CD8-positive, alpha-beta memory T cell (primary cell): ENCODE measurements at regions not wholly inside any gene's neighbourhood (a gene's known extent, or its start where the extent isn't known, plus 50 kb on each side); places are given as distances from the start of the nearest gene placed in this dataset.

ENCODE experiments used
- CTCF ChIA-PET: fragments of 350-600 bp; sonication (Branson Sonifier 250); formaldehyde crosslinking; loops from one replicate; lab custom pipeline; 2021; ENCODE audit warnings: antibody characterized with exemption; lab: Charles Lee
- POLR2A ChIA-PET: fragments of 350-600 bp; sonication (Branson Sonifier 250); formaldehyde crosslinking; loops from one replicate; lab custom pipeline; 2021; ENCODE audit warnings: antibody characterized with exemption; lab: Charles Lee
- DNase-seq, 5 donors: peaks; one replicate each; pipeline versions ENCODE4 v3.0.0 to v3.0.0-alpha.2; 2020 to 2022; ENCODE audit warnings: mixed read lengths in 1 of 5
- H3K27ac ChIP-seq: one replicate; pipeline ENCODE4 v1.7.0; 2013; ENCODE audit warnings: low read depth, mild to moderate bottlenecking, low read length, moderate library complexity
- H3K27me3 ChIP-seq: 2 replicates; pipeline ENCODE4 v1.7.0; 2013; ENCODE audit warnings: low read length, mild to moderate bottlenecking; ENCODE audit not compliant: insufficient read depth, poor library complexity, severe bottlenecking
- H3K36me3 ChIP-seq: 2 replicates; pipeline ENCODE4 v1.7.0; 2013; ENCODE audit warnings: mild to moderate bottlenecking, low read length, moderate library complexity; ENCODE audit not compliant: insufficient read depth
- H3K4me1 ChIP-seq: 2 replicates; pipeline ENCODE4 v1.7.0; 2013; ENCODE audit warnings: mild to moderate bottlenecking, low read length, moderate library complexity; ENCODE audit not compliant: insufficient read depth
- H3K4me3 ChIP-seq: 2 replicates; pipeline ENCODE4 v1.7.0; 2013; ENCODE audit warnings: mild to moderate bottlenecking, low read length
- H3K9me3 ChIP-seq: 2 replicates; pipeline ENCODE4 v1.7.0; 2013; ENCODE audit warnings: mild to moderate bottlenecking, low read length
- H3K27ac Mint-ChIP-seq, 8 donors: one replicate each; pipeline ENCODE4 v1.8.0; 2020 to 2021; ENCODE audit warnings: mixed read lengths in 8 of 8, mild to moderate bottlenecking in 6 of 8, inconsistent platforms in 3 of 8, moderate library complexity in 3 of 8
- H3K27me3 Mint-ChIP-seq, 2 donors: one replicate each; pipeline ENCODE4 v1.8.0; 2020 to 2021; ENCODE audit warnings: mixed read lengths in 2 of 2, mild to moderate bottlenecking in 1 of 2, moderate library complexity in 1 of 2
- H3K36me3 Mint-ChIP-seq, 3 donors: one replicate each; pipeline ENCODE4 v1.8.0; 2020 to 2021; ENCODE audit warnings: mixed read lengths in 3 of 3, inconsistent platforms in 1 of 3, mild to moderate bottlenecking in 1 of 3
- H3K4me1 Mint-ChIP-seq, 3 donors: one replicate each; pipeline ENCODE4 v1.8.0; 2020 to 2021; ENCODE audit warnings: mixed read lengths in 3 of 3, inconsistent platforms in 1 of 3, mild to moderate bottlenecking in 1 of 3
- H3K4me3 Mint-ChIP-seq, 7 donors: one replicate each; pipeline ENCODE4 v1.8.0; 2020 to 2021; ENCODE audit warnings: mixed read lengths in 7 of 7, mild to moderate bottlenecking in 6 of 7, moderate library complexity in 4 of 7, inconsistent platforms in 2 of 7
- H3K9me3 Mint-ChIP-seq, 5 donors: one replicate each; pipeline ENCODE4 v1.8.0; 2020 to 2022; ENCODE audit warnings: mixed read lengths in 5 of 5, mild to moderate bottlenecking in 3 of 5, moderate library complexity in 2 of 5, inconsistent platforms in 1 of 5

GRCh38 chr21:27722095-27722494, 755.2 kb upstream of the ADAMTS5 start:
- Mint-ChIP-seq H3K9me3 (peaks cover 0 to 15% (median 4%) of the 10 kb centered on the region in 5 donors), H3K27me3 (no peaks in the 10 kb centered on the region), H3K4me1 (no peaks in the 10 kb centered on the region), H3K4me3 (no peak overlapping the region), H3K36me3 (no peaks in the 10 kb centered on the region), H3K27ac (no peak overlapping the region)
- H3K27me3 ChIP-seq = no peaks in the 10 kb centered on the region
- no peak overlapping the region for H3K4me3 ChIP-seq
- no peaks in the 10 kb centered on the region for H3K9me3 ChIP-seq
- no peaks in the 10 kb centered on the region for H3K4me1 ChIP-seq
- ChIA-PET POLR2A (no interaction called here), CTCF (no interaction called here)
- DNase-seq = no peak
- H3K36me3 ChIP-seq = no peaks in the 10 kb centered on the region
- H3K27ac ChIP-seq = no peak overlapping the region

- Mint-ChIP-seq H3K4me1 (no peaks in the 10 kb centered on the region), H3K27ac (no peak overlapping the region), H3K4me3 (no peak overlapping the region), H3K9me3 (peaks cover 0 to 15% (median 4%) of the 10 kb centered on the region in 5 donors), H3K36me3 (no peaks in the 10 kb centered on the region), H3K27me3 (no peaks in the 10 kb centered on the region)
- H3K27me3 ChIP-seq = no peaks in the 10 kb centered on the region
- H3K4me1 ChIP-seq = no peaks in the 10 kb centered on the region
- no peak overlapping the region for H3K4me3 ChIP-seq
- no peaks in the 10 kb centered on the region for H3K9me3 ChIP-seq
- ChIA-PET POLR2A (no interaction called here), CTCF (no interaction called here)
- no peaks in the 10 kb centered on the region for H3K36me3 ChIP-seq
- H3K27ac ChIP-seq = no peak overlapping the region
- DNase-seq = no peak
These were observed 754.8 kb upstream of the ADAMTS5 start for GRCh38 chr21:27721675-27722074.

DNA sequence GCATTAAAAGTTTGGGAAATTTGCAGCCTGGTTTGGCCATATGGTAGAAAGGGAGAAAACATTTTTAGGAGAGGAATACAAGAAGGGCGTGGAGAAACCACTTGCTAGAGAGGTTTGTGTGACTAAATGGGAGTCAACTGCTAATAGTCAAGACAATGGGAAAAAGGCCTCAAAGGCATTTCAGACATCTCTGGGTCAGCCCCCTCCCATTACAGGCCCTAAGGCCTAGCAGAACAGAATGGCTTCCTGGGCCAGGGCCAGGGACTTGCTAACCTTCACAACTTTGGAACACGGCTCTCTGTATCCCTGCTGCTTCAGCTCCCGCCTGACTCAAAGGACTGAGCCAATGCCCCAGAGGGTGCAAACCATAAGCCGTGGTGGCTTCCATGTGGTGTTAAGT, 752.3 kb upstream of the ADAMTS5 start:
- peaks cover 0 to 15% (median 0%) of the 10 kb centered on the region in 5 donors for H3K9me3 Mint-ChIP-seq
- H3K4me3 Mint-ChIP-seq = no peak overlapping the region
- Histone ChIP-seq H3K36me3 (no peaks in the 10 kb centered on the region), H3K4me1 (no peaks in the 10 kb centered on the region), H3K27me3 (no peaks in the 10 kb centered on the region), H3K4me3 (no peak overlapping the region), H3K9me3 (no peaks in the 10 kb centered on the region), H3K27ac (no peak overlapping the region)
- CTCF ChIA-PET = no interaction called here
- H3K4me1 Mint-ChIP-seq = no peaks in the 10 kb centered on the region
- no peaks in the 10 kb centered on the region for H3K36me3 Mint-ChIP-seq
- DNase-seq = no peak
- H3K27ac Mint-ChIP-seq = no peak overlapping the region
- POLR2A ChIA-PET = no interaction called here
- no peaks in the 10 kb centered on the region for H3K27me3 Mint-ChIP-seq

- H3K9me3 Mint-ChIP-seq = peaks cover 0 to 8% (median 0%) of the 10 kb centered on the region in 5 donors
- no peak overlapping the region for H3K27ac Mint-ChIP-seq
These were observed 748.2 kb upstream of the ADAMTS5 start for GRCh38 chr21:27715131-27715530.

DNA sequence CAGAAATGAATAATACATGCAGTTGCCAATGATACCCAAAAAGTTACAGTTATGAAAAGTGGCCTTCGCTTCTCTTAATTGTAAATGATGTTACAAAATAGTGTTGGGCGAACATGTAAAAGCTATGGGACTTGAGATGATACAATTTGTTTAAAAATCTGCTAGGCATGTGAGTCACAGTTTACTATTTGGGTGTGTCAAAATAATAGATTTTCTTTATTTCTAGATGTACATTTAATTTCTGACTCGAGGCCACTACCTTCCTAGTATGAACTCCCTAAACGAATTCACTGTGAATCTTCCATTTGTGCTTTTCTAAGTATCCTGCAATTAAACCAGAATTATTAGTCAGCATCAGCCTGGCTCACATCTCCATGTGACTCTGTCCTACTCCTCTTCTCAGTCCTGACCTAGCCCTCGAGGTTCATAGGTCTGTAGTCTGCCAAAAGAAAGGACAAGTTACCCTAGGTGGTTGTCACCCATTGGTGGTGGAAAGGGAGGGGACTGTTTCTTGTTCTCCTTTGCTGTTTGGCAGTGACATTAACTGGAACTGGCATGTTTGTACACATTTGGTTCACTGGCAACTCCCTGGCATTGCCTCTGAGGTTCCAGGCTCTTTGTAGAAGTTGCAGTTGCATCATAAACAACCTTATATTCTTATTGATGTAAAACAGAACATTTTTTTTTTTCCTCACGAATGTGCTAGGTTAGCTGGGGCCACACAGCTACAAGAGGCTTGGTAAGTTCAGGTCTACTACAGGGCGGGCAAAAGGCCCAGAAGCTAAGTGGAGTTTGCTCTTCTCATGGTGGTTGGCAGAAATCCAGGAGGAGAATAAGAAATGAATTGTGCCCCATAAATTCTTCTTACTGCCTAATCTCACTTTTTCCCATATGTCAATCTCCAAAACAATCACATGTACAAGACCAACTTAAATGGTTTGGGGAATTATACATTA, 746.5 kb upstream of the ADAMTS5 start:
- H3K27ac ChIP-seq = no peak overlapping the region
- ChIA-PET POLR2A (no interaction called here), CTCF (no interaction called here)
- H3K36me3 Mint-ChIP-seq = no peaks in the 10 kb centered on the region
- DNase-seq = no peak
- no peak overlapping the region for H3K27ac Mint-ChIP-seq
- H3K9me3 Mint-ChIP-seq = peaks cover 0 to 13% (median 2%) of the 10 kb centered on the region in 5 donors
- H3K9me3 ChIP-seq = no peaks in the 10 kb centered on the region
- no peaks in the 10 kb centered on the region for H3K27me3 Mint-ChIP-seq
- no peak overlapping the region for H3K4me3 Mint-ChIP-seq
- H3K4me1 ChIP-seq = no peaks in the 10 kb centered on the region
- no peaks in the 10 kb centered on the region for H3K36me3 ChIP-seq
- H3K4me3 ChIP-seq = no peak overlapping the region
- H3K27me3 ChIP-seq = no peaks in the 10 kb centered on the region
- H3K4me1 Mint-ChIP-seq = no peaks in the 10 kb centered on the region

More at GRCh38 chr21:27715131-27715530, 748.2 kb upstream of the ADAMTS5 start:
- POLR2A ChIA-PET = no interaction called here
- Histone ChIP-seq H3K27ac (no peak overlapping the region), H3K4me3 (no peak overlapping the region), H3K36me3 (no peaks in the 10 kb centered on the region), H3K9me3 (no peaks in the 10 kb centered on the region), H3K27me3 (no peaks in the 10 kb centered on the region), H3K4me1 (no peaks in the 10 kb centered on the region)
- Mint-ChIP-seq H3K36me3 (no peaks in the 10 kb centered on the region), H3K4me3 (no peak overlapping the region), H3K4me1 (no peaks in the 10 kb centered on the region), H3K27me3 (no peaks in the 10 kb centered on the region)
- no peak for DNase-seq
- CTCF ChIA-PET = no interaction called here

- Mint-ChIP-seq H3K27ac (no peak overlapping the region), H3K4me1 (peaks cover 0 to 2% (median 0%) of the 10 kb centered on the region in 3 donors), H3K27me3 (no peaks in the 10 kb centered on the region), H3K9me3 (peaks cover 0 to 12% (median 3%) of the 10 kb centered on the region in 5 donors), H3K36me3 (no peaks in the 10 kb centered on the region), H3K4me3 (no peak overlapping the region)
- DNase-seq = no peak
- ChIA-PET CTCF (no interaction called here), POLR2A (no interaction called here)
- Histone ChIP-seq H3K4me1 (no peaks in the 10 kb centered on the region), H3K9me3 (no peaks in the 10 kb centered on the region), H3K4me3 (no peak overlapping the region), H3K27me3 (no peaks in the 10 kb centered on the region), H3K36me3 (no peaks in the 10 kb centered on the region), H3K27ac (no peak overlapping the region)
These were observed 737.8 kb upstream of the ADAMTS5 start for GRCh38 chr21:27704567-27705166.

DNA sequence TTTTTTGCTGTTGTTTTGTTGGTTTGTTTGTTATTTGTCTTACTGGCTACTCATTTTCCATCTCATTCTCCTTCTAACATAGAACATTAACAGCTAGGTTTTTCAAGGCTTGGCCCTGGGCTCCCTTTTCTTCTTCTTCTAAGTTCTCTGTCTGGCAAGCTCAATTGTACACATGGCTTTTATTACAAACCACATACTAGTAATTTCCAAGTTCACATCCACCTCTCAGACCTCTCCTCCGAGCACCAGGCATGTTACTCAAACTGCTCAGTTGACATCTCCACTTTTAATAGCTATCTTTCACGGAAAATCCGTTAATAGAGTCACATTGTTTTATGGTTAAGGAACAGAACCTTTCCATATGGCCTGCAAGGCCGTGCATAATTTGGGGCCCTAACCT, 736.9 kb upstream of the ADAMTS5 start:
- H3K4me3 ChIP-seq = no peak overlapping the region

DNA sequence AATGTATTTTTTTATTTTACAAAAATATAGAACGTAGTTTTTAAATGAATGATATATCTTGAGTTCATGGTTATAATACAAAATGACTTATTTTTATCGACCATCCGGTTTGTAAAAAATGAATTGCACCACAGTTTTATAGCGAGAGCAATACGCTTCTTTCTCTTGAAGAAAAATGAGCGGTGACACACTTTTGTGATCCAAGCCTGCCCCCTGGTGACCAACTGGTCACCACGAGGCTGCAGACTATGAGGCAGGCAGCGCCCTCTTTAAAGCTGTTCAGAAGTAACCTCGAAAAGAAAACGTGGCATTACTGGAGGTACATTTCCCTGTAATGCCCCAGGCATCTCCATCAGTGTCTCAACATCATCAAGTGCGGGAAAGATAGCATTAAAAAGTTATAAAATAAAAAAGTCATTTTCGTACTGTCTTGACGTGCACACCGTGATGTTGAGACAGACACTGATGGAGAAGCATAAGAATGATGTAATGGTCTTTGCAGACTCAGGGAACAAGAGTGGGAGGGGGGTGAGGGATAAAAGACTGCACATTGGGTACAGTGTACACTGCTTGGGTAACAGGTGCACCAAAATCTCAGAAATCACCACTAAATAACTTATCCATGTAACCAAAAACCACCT, 734.2 kb upstream of the ADAMTS5 start:
- Histone ChIP-seq H3K27me3 (no peaks in the 10 kb centered on the region), H3K36me3 (no peaks in the 10 kb centered on the region), H3K4me3 (no peak overlapping the region), H3K4me1 (no peaks in the 10 kb centered on the region), H3K9me3 (no peaks in the 10 kb centered on the region), H3K27ac (no peak overlapping the region)
- H3K27ac Mint-ChIP-seq = no peak overlapping the region
- peak overlapping the region in 1 of 7 donors; percentile 29 for H3K4me3 Mint-ChIP-seq
- ChIA-PET POLR2A (no interaction called here), CTCF (no interaction called here)
- no peaks in the 10 kb centered on the region for H3K27me3 Mint-ChIP-seq
- peaks cover 0 to 2% (median 0%) of the 10 kb centered on the region in 3 donors for H3K4me1 Mint-ChIP-seq
- H3K9me3 Mint-ChIP-seq = peaks cover 0 to 2% (median 0%) of the 10 kb centered on the region in 5 donors
- DNase-seq = peak in 3 of 5 donors; percentile 1 to 23 (median 9)
- no peaks in the 10 kb centered on the region for H3K36me3 Mint-ChIP-seq

More for the DNA sequence above, 736.9 kb upstream of the ADAMTS5 start:
- no peaks in the 10 kb centered on the region for H3K27me3 Mint-ChIP-seq
- no peak for DNase-seq
- H3K27me3 ChIP-seq = no peaks in the 10 kb centered on the region
- no peaks in the 10 kb centered on the region for H3K36me3 ChIP-seq
- peaks cover 0 to 4% (median 3%) of the 10 kb centered on the region in 5 donors for H3K9me3 Mint-ChIP-seq
- no peaks in the 10 kb centered on the region for H3K36me3 Mint-ChIP-seq
- ChIA-PET POLR2A (no interaction called here), CTCF (no interaction called here)
- H3K27ac Mint-ChIP-seq = no peak overlapping the region
- H3K9me3 ChIP-seq = no peaks in the 10 kb centered on the region
- H3K4me1 ChIP-seq = no peaks in the 10 kb centered on the region
- peaks cover 0 to 2% (median 0%) of the 10 kb centered on the region in 3 donors for H3K4me1 Mint-ChIP-seq
- no peak overlapping the region for H3K27ac ChIP-seq
- no peak overlapping the region for H3K4me3 Mint-ChIP-seq
